GM18499 (cell line): ENCODE measurements at regions not wholly inside any gene's neighbourhood (a gene's known extent, or its start where the extent isn't known, plus 50 kb on each side); places are given as distances from the start of the nearest gene placed in this dataset.
"Not testable (repeated sequence)": the region's sequence is repeated elsewhere in the genome, so short reads cannot be mapped to it uniquely, and the experiment has no call there.

Source experiments
- ATAC-seq: cut with Tn5 transposase; IDR thresholded peaks from one replicate; pipeline ENCODE4 v1.9.1; 2021; ENCODE audit warnings: moderate number of reproducible peaks; ENCODE audit not compliant: insufficient read depth, unreplicated experiment

- no peak for ATAC-seq
These were observed 719.4 kb downstream of the RERGL start for GRCh38 chr12:17370621-17371020.

GRCh38 chr12:17369556-17369955 is 720.4 kb downstream of the RERGL start:
- ATAC-seq = no peak

GRCh38 chr12:17361224-17361623 is 728.8 kb downstream of the RERGL start:
- ATAC-seq = no peak

- ATAC-seq = no peak
These were observed 731.2 kb downstream of the RERGL start for GRCh38 chr12:17358835-17359234.

GRCh38 chr12:17357396-17357795 is 732.6 kb downstream of the RERGL start:
- ATAC-seq = no peak

GRCh38 chr12:17352164-17352563 is 737.8 kb downstream of the RERGL start:
- no peak for ATAC-seq

GRCh38 chr12:17348311-17348710 is 741.7 kb downstream of the RERGL start:
- no peak for ATAC-seq

- ATAC-seq = no peak
These were observed 738.7 kb upstream of the LMO3 start for GRCh38 chr12:17344649-17345048.

- ATAC-seq = no peak
These were observed 736.5 kb upstream of the LMO3 start for GRCh38 chr12:17342381-17342961.

GRCh38 chr12:17335487-17335886 is 729.5 kb upstream of the LMO3 start:
- ATAC-seq = no peak

GRCh38 chr12:17334784-17335183 is 728.8 kb upstream of the LMO3 start:
- no peak for ATAC-seq

GRCh38 chr12:17333287-17333686 is 727.3 kb upstream of the LMO3 start:
- no peak for ATAC-seq

GRCh38 chr12:17326649-17327048 is 720.7 kb upstream of the LMO3 start:
- ATAC-seq = no peak

GRCh38 chr12:17322090-17322489 is 716.1 kb upstream of the LMO3 start:
- no peak for ATAC-seq

- ATAC-seq = no peak
These were observed 698.8 kb upstream of the LMO3 start for GRCh38 chr12:17304503-17305347.

GRCh38 chr12:17302001-17302400 is 696.0 kb upstream of the LMO3 start:
- no peak for ATAC-seq

- ATAC-seq = no peak
These were observed 695.6 kb upstream of the LMO3 start for GRCh38 chr12:17301544-17301943.

GRCh38 chr12:17296882-17297281 is 690.9 kb upstream of the LMO3 start:
- ATAC-seq = no peak

- no peak for ATAC-seq
These were observed 680.9 kb upstream of the LMO3 start for GRCh38 chr12:17286874-17287273.

GRCh38 chr12:17284873-17285272 is 678.9 kb upstream of the LMO3 start:
- no peak for ATAC-seq

- no peak for ATAC-seq
These were observed 677.6 kb upstream of the LMO3 start for GRCh38 chr12:17283563-17283962.

- not testable (repeated sequence) for ATAC-seq
These were observed 676.2 kb upstream of the LMO3 start for GRCh38 chr12:17282169-17282568.
